Right lung (tissue), 2 donors: ENCODE measurements at regions not wholly inside any gene's neighbourhood (a gene's known extent, or its start where the extent isn't known, plus 50 kb on each side); places are given as distances from the start of the nearest gene placed in this dataset.
"Not testable (repeated sequence)": the region's sequence is repeated elsewhere in the genome, so short reads cannot be mapped to it uniquely, and the experiment has no call there.

Experiments used
- DNase-seq, 2 donors: peaks; one replicate each; pipeline ENCODE4 v3.0.0-alpha.2; 2013

GRCh38 chr4:86478151-86478550 is 116.0 kb upstream of the PTPN13 start:
- not testable (repeated sequence) for DNase-seq

GRCh38 chr4:86481440-86481839 is 112.7 kb upstream of the PTPN13 start:
- DNase-seq, result no peak

GRCh38 chr4:86482306-86483172 is 111.6 kb upstream of the PTPN13 start:
- no peak for DNase-seq

GRCh38 chr4:86483173-86483490 is 111.0 kb upstream of the PTPN13 start:
- no peak for DNase-seq

GRCh38 chr4:86483773-86484172 is 110.3 kb upstream of the PTPN13 start:
- no peak for DNase-seq

- no peak for DNase-seq
These were observed 109.9 kb upstream of the PTPN13 start for GRCh38 chr4:86484241-86484640.

GRCh38 chr4:86487738-86488348 is 106.3 kb upstream of the PTPN13 start:
- no peak for DNase-seq

GRCh38 chr4:86493460-86493859 is 100.7 kb upstream of the PTPN13 start:
- no peak for DNase-seq

- peak; percentile 38 to 42 for DNase-seq
These were observed 97.7 kb upstream of the PTPN13 start for GRCh38 chr4:86496094-86497080.

GRCh38 chr4:86497131-86497530 is 97.0 kb upstream of the PTPN13 start:
- DNase-seq, result no peak

- DNase-seq, result peak; percentile 38 to 59
These were observed 95.9 kb upstream of the PTPN13 start for GRCh38 chr4:86497980-86498862.

- DNase-seq, result no peak
These were observed 95.3 kb upstream of the PTPN13 start for GRCh38 chr4:86498863-86499166.

GRCh38 chr4:86500527-86500926 is 93.6 kb upstream of the PTPN13 start:
- DNase-seq, result no peak

GRCh38 chr4:86502081-86502480 is 92.0 kb upstream of the PTPN13 start:
- DNase-seq, result no peak

- no peak for DNase-seq
These were observed 87.5 kb upstream of the PTPN13 start for GRCh38 chr4:86506591-86506990.

GRCh38 chr4:86508436-86508835 is 85.7 kb upstream of the PTPN13 start:
- DNase-seq, result no peak

- DNase-seq, result no peak
These were observed 82.5 kb upstream of the PTPN13 start for GRCh38 chr4:86511590-86511989.

- DNase-seq, result no peak
These were observed 81.5 kb upstream of the PTPN13 start for GRCh38 chr4:86512631-86513030.

GRCh38 chr4:86515963-86516362 is 78.2 kb upstream of the PTPN13 start:
- not testable (repeated sequence) for DNase-seq

GRCh38 chr4:86521373-86521969 is 72.6 kb upstream of the PTPN13 start:
- DNase-seq, result no peak

- DNase-seq, result no peak
These were observed 71.8 kb upstream of the PTPN13 start for GRCh38 chr4:86522349-86522748.
